Bronchial epithelial cell (primary cell): ENCODE measurements at regions not wholly inside any gene's neighbourhood (a gene's known extent, or its start where the extent isn't known, plus 50 kb on each side); places are given as distances from the start of the nearest gene placed in this dataset.

ENCODE experiments used
- DNase-seq: peaks from one replicate; pipeline ENCODE4 v3.0.0-alpha.2; 2010; ENCODE audit warnings: low read depth
- FAIRE-seq: peaks from 2 replicates; lab custom pipeline; 2011; peaks lifted over from hg19 to GRCh38; lab: Jason Lieb, UNC
- H3K27me3 ChIP-seq: 2 replicates; pipeline ENCODE4 v1.5.1; 2011; ENCODE audit warnings: low read length; ENCODE audit not compliant: control insufficient read depth, insufficient read depth
- H3K36me3 ChIP-seq: 2 replicates; pipeline ENCODE4 v1.5.1; 2011; ENCODE audit warnings: low read length; ENCODE audit not compliant: control insufficient read depth, insufficient read depth
- H3K4me3 ChIP-seq: 2 replicates; pipeline ENCODE4 v1.5.1; 2011; ENCODE audit warnings: mild to moderate bottlenecking, low read depth, low read length, control low read depth
- TF ChIP-seq, protein P1 (sequence below): IDR thresholded peaks from 2 replicates; pipeline ENCODE4 v1.5.1; 2011; ENCODE audit warnings: mild to moderate bottlenecking, moderate library complexity, low read length, control low read depth, inconsistent platforms; ENCODE audit not compliant: insufficient read depth, severe bottlenecking

DNA sequence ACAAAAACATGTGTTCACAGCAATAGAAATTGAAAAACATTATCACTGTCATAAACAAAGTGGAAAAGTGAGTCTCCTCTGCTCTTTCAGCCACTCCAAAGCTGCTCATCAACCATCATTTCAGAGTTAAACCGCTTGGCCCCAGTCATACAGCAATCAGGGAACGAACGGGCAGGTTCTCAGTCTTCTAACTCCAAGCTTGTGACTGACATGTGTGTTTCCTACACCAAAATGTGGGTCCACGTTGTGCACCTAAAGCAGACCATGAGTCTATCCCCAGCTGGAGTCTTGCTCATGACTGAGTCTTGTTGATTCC is 582.6 kb upstream of the ID2 start:
- peak; percentile 47 for FAIRE-seq
- Histone ChIP-seq H3K4me3 (no peak overlapping the region), H3K36me3 (no peaks in the 10 kb centered on the region), H3K27me3 (no peaks in the 10 kb centered on the region)
- DNase-seq, result no peak
- TF ChIP-seq, protein P1, sequence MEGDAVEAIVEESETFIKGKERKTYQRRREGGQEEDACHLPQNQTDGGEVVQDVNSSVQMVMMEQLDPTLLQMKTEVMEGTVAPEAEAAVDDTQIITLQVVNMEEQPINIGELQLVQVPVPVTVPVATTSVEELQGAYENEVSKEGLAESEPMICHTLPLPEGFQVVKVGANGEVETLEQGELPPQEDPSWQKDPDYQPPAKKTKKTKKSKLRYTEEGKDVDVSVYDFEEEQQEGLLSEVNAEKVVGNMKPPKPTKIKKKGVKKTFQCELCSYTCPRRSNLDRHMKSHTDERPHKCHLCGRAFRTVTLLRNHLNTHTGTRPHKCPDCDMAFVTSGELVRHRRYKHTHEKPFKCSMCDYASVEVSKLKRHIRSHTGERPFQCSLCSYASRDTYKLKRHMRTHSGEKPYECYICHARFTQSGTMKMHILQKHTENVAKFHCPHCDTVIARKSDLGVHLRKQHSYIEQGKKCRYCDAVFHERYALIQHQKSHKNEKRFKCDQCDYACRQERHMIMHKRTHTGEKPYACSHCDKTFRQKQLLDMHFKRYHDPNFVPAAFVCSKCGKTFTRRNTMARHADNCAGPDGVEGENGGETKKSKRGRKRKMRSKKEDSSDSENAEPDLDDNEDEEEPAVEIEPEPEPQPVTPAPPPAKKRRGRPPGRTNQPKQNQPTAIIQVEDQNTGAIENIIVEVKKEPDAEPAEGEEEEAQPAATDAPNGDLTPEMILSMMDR, result no peak

DNA sequence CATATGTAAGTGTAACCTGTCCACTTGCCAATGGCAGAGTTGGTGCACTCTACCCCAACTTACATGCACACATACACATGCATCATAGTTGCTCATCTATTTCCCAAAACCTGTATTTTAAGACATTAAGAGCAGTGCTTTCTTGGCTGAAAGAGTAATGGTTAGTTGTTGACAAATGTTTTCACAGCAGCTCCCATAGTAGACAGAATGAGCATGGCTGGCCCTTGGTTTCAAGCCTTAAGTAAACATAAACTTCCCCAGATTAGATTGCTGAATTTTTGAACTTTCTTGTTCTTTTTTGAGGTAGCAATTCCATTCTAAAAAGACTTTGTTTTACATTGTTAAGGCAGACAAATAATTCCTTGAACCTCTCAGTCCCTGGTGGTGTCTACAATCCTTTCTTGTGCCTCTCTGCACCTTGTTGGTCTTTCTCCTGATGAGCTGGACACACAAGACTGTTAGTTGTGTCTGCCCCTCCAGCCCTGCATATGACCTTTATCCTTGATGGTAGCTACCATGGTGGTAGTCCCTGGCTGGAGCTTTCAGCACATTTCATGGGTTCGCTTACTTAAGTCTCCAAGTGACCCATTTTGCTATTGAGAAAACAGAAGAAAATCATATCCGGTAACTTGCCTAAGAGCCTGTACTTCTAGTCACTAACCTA is 580.1 kb upstream of the ID2 start:
- H3K27me3 ChIP-seq, result no peaks in the 10 kb centered on the region
- FAIRE-seq, result no peak
- H3K36me3 ChIP-seq, result no peaks in the 10 kb centered on the region
- no peak for DNase-seq
- H3K4me3 ChIP-seq, result no peak overlapping the region
- TF ChIP-seq, protein P1, result no peak

- Histone ChIP-seq H3K27me3 (no peaks in the 10 kb centered on the region), H3K4me3 (no peak overlapping the region), H3K36me3 (no peaks in the 10 kb centered on the region)
- FAIRE-seq (no peak), DNase-seq (no peak)
- TF ChIP-seq, protein P1, result no peak
Observed at GRCh38 chr2:8102470-8102869, 579.4 kb upstream of the ID2 start.

DNA sequence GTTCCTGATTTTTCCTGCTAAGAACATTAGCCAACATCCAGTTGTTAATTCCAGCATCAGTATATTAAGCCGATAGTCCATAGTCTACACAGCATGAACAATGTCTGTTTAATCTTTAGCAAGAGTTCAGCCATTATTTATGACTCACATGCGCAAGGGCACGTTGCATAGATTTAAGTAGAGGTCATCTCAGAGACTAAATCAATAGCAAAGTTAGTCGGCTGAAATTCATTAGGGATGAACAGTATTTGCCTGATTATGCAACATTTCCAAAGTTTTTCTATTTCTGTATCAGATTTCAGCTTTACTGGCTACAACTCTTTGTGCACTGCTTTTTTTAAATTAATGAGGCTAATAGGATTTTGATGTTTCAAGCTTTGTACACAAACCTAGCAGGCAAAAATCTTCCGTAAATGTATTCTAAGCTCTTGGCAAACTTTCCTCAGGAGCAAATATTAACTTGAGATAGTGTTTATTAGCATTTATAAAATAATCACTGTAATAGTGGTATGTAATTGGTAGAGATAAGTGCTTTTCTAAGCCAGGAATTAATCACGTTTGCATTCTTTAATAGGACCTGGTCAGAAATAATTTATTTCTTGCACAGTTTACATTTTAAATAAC is 578.7 kb upstream of the ID2 start:
- Histone ChIP-seq H3K36me3 (no peaks in the 10 kb centered on the region), H3K4me3 (no peak overlapping the region), H3K27me3 (no peaks in the 10 kb centered on the region)
- TF ChIP-seq, protein P1, result no peak
- DNase-seq (peak; percentile 82), FAIRE-seq (no peak)

GRCh38 chr2:8107150-8107549 is 574.7 kb upstream of the ID2 start:
- no peak overlapping the region for H3K4me3 ChIP-seq
- peaks cover 2% of the 10 kb centered on the region for H3K27me3 ChIP-seq
- TF ChIP-seq, protein P1, result no peak
- H3K36me3 ChIP-seq, result no peaks in the 10 kb centered on the region
- FAIRE-seq (no peak), DNase-seq (no peak)
